GM18505 (cell line): ENCODE measurements at regions not wholly inside any gene's neighbourhood (a gene's known extent, or its start where the extent isn't known, plus 50 kb on each side); places are given as distances from the start of the nearest gene placed in this dataset.
A peak's percentile ranks its signal among the peaks of the same experiment; 100 is the strongest.
"Not testable (repeated sequence)": the region's sequence is repeated elsewhere in the genome, so short reads cannot be mapped to it uniquely, and the experiment has no call there.

ENCODE experiments used
- ATAC-seq: cut with Tn5 transposase; IDR thresholded peaks from one replicate; pipeline ENCODE4 v1.9.1; 2021; ENCODE audit not compliant: unreplicated experiment
- POLR2A ChIP-seq: IDR thresholded peaks from 4 replicates; pipeline ENCODE4 v1.6.1; 2011; ENCODE audit warnings: borderline replicate concordance; ENCODE audit not compliant: insufficient read depth, insufficient read length; ENCODE audit errors: extremely low read depth

DNA sequence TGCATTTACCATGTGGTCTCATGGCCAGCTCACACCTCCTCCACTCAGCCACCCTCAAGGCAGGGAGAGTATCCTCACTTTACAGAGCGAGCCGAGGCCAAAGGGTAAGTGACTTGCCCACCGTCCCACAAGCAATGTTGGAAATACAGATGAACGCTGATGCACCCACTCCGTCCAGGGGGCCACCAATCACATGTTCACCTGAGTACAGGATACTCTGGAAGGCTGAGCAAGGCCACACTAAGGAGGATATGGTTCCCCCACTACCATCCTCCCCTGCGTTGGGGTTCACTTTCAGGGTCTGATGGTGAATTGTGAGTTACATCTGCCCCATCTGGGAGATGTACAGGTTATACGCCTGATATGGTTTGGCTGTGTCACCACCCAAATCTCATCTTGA lies 128.8 kb downstream of the ATPSCKMT start:
- no peak for ATAC-seq
- TF ChIP-seq POLR2A: no peak

DNA sequence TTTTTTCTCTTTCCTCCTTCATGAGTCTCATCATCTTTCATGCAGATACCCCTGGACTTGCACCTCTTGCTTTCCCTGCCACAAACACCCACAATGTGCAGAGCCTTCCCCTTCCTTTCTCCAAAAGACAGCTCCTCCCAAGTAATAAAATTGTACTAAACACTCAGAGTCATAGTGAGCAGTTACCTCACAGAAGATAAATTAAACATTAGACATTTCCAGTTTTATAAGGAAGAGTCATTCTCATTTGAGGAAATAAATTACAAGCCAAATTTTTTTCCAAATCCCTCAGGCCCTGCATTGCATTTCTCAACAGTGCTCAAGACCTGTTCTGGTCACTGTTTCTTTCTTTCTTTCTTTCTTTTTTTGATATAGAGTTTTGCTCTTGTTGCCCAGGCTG lies 131.5 kb downstream of the ATPSCKMT start:
- no peak for ATAC-seq
- no peak for TF ChIP-seq POLR2A

- TF ChIP-seq POLR2A: no peak
- ATAC-seq: no peak
These were observed 133.1 kb downstream of the ATPSCKMT start for GRCh38 chr5:10116594-10116993.

DNA sequence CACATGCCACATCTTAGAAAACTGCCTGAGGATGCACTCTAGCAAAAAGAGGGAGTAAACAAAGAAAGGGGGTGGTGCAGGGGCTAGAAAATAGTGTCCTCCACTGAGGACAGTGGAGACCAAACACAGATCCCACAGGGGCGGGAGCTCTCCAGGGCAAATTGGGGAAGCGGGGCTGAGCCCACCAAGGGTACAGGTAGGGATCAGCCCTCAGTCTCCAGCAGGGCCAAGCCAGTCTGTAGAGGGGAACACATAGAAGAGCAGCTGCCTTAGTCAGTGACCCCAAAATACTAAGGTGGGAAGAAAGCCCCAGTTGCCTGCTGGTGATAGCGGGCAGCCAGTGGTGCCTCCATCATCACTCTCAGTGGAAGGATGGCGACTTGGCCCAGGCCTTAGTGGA lies 134.0 kb downstream of the ATPSCKMT start:
- no peak for ATAC-seq
- no peak for TF ChIP-seq POLR2A

DNA sequence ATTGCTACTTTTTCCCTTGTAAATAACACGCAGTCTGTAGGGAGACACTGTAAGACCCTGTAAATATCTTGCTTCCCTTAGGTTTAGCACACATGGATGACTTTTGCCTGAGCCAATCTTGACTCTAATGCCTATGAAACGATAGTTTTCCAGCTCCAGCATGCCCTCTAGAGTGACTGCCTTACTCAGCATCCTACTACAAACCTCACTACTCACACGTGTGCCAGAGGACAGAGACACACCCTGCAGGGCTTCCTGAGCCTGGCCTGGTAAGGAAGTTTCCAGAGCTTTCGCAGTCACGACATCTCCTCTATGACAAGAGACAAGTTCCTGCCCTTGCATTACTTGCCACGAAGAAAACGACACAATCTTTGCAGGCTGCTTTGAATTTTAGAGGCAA lies 138.1 kb downstream of the ATPSCKMT start:
- no peak for TF ChIP-seq POLR2A

GRCh38 chr5:10110228-10110627 lies 139.5 kb downstream of the ATPSCKMT start:
- ATAC-seq: no peak
- no peak for TF ChIP-seq POLR2A

More for the DNA sequence above, 138.1 kb downstream of the ATPSCKMT start:
- ATAC-seq: peak; percentile 62

- no peak for TF ChIP-seq POLR2A
- no peak for ATAC-seq
These were observed 140.4 kb downstream of the ATPSCKMT start for GRCh38 chr5:10109299-10109698.

GRCh38 chr5:10106806-10107205 lies 142.9 kb downstream of the ATPSCKMT start:
- no peak for ATAC-seq
- no peak for TF ChIP-seq POLR2A

DNA sequence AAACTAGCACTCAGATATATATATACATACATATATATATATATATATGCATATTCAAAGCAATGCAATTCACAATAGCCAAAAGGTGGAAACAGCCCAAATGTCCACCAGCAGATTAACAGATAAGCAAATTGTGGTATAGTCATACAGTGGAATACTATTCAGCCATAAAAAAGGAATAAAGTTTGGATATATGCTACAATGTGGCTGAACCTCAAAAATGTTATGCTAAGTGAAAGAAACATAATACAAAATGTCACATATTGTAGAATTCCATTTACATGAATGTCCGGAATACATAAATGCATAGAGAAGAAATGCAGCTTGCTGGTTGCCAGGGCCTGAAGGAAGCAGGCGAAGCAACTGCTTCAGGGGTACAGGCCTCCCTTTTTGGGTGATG lies 143.4 kb downstream of the ATPSCKMT start:
- ATAC-seq: no peak
- no peak for TF ChIP-seq POLR2A

DNA sequence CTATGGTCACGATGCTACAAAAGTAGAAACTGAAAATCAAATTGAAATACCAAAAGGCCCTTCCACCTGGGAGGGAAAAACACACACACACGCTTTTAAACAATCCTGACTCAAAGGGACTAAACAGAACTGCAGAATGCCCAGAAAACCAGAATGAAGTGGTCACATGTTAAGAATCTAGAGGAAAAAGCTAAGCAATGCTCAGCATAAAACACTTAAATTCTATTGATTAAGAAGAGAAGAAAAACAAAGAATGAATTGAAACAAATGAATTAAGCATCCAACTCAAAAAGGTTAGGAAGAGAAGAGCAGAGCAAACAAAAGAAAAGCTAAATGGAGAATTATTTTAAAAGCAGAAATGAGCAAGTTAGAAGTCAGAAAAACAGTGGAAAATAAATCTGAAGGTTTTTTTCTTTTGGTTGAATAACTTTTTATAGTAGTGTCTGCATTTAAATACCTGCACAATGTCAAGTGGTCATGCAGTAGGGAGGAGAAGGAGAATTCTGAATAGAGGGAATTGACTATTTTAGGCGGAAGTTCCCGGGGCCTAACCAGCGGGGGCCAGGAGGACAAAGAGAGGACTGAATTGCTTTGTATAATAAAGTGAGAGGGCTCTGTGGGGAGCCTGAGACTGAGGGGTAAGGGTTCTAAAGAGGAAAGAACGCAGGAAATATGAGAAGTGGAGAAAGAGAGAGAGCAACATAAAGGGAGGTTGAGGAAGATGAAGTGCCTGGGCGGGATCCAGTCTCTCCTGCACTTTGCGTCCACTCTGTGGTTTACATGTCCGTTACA lies 146.8 kb downstream of the ATPSCKMT start:
- ATAC-seq: no peak
- no peak for TF ChIP-seq POLR2A

DNA sequence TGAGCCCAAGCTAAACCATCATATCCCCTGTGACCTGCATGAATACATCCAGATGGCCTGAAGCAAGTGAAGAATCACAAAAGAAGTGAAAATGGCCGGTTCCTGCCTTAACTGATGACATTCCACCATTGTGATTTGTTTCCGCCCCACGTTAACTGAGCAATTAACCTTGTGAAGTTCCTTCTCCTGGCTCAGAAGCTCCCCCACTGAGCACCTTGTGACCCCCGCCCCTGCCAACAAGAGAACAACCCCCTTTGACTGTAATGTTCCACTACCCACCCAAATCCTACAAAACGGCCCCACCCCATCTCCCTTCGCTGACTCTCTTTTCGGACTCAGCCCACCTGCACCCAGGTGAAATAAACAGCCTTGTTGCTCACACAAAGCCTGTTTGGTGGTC lies 147.5 kb downstream of the ATPSCKMT start:
- not testable (repeated sequence) for ATAC-seq

GRCh38 chr5:10099548-10099947 lies 150.1 kb downstream of the ATPSCKMT start:
- TF ChIP-seq POLR2A: no peak
- no peak for ATAC-seq

- ATAC-seq: no peak
- no peak for TF ChIP-seq POLR2A
These were observed 158.0 kb downstream of the ATPSCKMT start for GRCh38 chr5:10091701-10092100.

DNA sequence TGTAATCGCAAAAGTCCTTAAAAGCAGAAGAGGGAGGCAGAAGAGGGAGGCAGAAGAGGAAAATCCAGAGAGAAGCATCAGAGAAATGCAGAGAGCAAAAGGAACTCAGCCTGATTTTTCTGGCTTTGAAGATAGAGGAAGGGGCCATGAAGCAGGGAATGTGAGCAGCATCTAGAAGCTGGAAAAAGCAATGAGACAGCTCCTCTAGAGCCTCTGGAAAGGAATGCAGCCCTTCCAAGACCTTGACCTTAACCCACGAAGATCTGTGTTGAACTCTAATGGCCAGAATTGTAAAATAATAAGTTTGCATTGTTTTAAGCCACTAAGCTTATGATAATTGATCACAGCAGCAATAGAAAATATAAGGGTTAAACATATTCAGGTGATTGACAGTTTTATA lies 159.6 kb downstream of the ATPSCKMT start:
- no peak for ATAC-seq
- no peak for TF ChIP-seq POLR2A

- ATAC-seq: no peak
- TF ChIP-seq POLR2A: no peak
These were observed 164.5 kb downstream of the ATPSCKMT start for GRCh38 chr5:10085185-10085584.
